ENCODE measurements at regions not wholly inside any gene's neighbourhood (a gene's known extent, or its start where the extent isn't known, plus 50 kb on each side); places are given as distances from the start of the nearest gene placed in this dataset.
A peak's percentile ranks its signal among the peaks of the same experiment; 100 is the strongest.
"Not testable (repeated sequence)": the region's sequence is repeated elsewhere in the genome, so short reads cannot be mapped to it uniquely, and the experiment has no call there.

GRCh38 chr13:97880311-97880675, 73.2 kb upstream of the IPO5 start:
- no peak for DNase-seq

GRCh38 chr13:97881556-97881955, 71.9 kb upstream of the IPO5 start:
- no peak for DNase-seq

DNA sequence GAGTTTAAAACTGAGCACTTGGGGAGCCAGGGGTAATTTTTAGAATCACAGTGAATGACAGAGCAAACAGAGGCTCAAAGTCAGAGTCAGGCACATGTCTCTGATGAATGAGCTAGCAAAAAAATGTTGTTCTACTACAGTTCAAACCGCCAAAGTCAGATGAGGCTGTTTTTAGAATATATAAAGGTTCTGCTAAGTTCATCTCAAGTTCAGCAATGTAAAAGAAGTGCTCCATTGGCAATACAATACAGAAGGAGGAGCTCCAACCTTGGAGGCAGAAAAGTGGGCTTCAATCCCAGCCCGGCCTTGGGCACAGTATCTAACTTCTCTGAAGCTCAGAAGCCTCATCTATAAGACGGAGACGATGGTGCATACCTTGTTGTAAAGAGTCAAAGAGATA, 70.1 kb upstream of the IPO5 start:
- no peak for DNase-seq

DNA sequence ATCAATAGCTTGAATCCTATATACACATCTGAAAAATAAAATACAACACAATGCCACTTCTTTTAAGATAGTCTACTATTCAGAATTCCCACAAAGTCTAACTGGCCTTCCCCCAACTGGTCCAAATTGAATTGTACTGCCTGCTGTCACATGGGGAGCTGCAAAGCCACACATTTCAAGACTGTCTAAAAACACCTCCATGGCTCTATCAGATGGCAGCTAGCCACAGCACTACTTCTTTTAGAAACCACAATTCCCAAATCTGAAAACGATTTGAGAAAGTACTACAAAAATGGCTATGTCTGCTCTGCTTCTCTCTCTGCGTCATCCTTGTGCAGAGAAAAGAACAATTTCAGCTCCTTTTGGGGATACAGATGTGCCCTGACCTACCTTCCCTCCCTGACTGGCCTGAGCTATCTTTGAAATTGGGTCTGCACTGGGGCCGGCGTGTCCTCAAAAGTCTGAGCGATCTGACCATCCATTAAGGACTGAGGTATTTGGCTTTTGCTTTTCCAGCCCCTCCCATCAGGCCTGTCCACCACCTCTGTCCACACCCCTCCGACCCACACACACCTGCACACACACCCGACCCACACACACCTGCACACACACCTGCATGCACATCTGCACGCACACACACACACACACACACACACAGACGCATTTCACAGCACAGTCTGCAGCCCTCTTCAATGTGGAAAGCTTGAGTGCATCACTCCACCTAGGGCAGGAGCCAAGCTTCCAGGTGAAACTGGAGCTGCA, 68.6 kb upstream of the IPO5 start:
- DNase-seq: peak; percentile 49

- peak; percentile 65 for DNase-seq
Observed at GRCh38 chr13:97885641-97886040, 67.8 kb upstream of the IPO5 start.

DNA sequence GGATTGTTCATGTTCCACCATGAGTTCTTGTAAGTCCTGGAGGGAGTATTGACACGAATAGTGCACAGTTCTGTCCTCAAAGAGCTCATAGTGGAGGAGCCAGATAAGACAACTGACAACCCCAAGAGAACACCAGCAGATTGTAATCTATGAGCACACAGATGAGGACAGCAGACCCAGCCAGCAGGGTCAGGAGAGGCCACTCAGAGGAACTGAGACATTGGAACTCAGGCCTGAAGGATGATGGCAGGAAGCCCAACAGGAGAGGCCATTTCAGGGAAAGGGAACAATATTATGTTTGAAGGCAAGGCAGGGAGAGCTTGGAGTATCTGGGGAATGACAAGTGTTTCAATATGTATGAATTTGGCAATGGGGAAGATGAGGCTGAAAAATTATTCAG, 63.7 kb upstream of the IPO5 start:
- DNase-seq: no peak

GRCh38 chr13:97890573-97890972, 62.9 kb upstream of the IPO5 start:
- DNase-seq: no peak

DNA sequence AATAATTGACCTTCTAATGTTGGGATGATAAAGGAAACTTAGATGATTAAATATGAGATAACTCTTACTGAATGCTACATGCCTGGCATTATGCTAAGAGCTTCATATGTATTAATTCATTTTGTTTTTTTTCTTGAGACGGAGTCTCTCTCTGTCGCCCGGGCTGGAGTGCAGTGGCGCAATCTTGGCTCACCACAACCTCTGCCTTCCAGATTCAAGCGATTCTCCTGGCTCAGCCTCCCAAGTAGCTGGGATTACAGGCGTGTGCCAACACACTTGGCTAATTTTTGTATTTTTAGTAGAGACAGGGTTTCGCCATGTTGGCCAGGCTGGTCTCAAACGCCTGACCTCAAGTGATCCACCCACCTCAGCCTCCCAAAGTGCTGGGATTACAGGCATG, 61.5 kb upstream of the IPO5 start:
- DNase-seq: not testable (repeated sequence)

DNA sequence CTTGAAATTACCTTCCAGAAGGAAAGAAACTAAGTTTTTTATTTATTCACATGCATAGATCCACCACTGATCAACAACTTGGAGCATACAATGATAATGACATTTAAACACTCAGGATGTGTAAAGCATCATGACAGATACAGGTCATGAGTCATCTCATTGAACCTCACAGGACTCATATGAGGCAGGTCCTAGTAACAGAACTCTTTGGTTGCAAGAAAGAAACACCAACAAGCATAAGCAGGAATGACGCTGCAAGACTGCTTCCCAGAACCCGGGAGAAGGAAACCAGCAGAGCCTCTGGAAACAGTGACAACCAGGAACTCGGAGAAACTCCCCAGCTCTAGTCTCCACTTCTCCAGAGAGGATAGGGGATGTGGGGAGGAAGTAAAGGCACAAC, 60.8 kb upstream of the IPO5 start:
- no peak for DNase-seq

GRCh38 chr13:97895383-97895782, 58.1 kb upstream of the IPO5 start:
- no peak for DNase-seq

DNA sequence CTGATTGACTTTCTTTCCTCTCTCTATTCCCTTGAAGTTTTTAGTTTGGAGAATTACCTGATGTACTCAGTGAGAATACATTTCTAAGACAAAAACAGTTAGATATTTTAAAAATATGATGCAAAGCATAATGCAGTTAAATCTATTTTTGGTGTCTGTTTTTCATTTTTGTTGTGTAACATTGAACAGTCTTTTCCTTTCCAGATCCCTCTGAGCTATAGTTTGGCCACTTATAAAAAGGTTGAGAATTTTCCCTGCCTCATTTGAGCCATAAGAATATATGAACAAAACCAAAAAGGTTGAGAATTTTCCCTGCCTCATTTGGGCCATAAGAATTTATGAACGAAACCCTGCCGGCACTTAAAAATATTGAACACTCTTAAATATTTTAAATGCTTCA, 57.0 kb upstream of the IPO5 start:
- no peak for DNase-seq

DNA sequence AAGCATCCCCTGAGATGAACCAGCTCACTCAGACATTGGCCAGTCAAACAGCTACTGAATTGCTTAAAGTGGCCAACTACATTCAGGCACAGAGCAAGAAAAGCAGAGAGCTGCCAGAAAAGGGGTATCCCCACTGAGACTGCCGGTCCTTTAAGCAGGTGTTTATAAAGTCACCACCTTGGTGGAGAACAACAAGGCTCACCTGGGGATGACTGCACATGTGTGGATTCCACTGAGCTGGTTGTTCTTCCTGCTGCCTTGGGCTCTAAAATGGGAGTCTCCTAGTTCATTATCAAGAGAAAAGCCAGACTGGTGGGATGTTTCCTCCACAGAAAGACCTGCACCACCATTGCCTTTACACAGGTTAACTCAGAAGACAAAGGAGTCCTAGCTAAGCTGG, 51.8 kb upstream of the IPO5 start:
- DNase-seq: peak; percentile 51

Measured in DMS79 treated with DMSO at 0.1 percent for 48 hours (cell line).